Uterus (tissue), 3 donors: ENCODE measurements at regions not wholly inside any gene's neighbourhood (a gene's known extent, or its start where the extent isn't known, plus 50 kb on each side); places are given as distances from the start of the nearest gene placed in this dataset.

Experiments
- DNase-seq, 2 donors: peaks; one replicate each; pipeline ENCODE4 v3.0.0-alpha.2; 2019 to 2020
- H3K27ac ChIP-seq, 2 donors: fragments of 200-600 bp; sonication (generic); 1 replicate in 1 of 2; 2 replicates in 1 of 2; pipeline ENCODE4 v1.5.1; 2016 to 2018
- H3K27me3 ChIP-seq, 2 donors: fragments of 200-600 bp; sonication (generic); one replicate each; pipeline ENCODE4 v1.5.1; 2018 to 2019; ENCODE audit warnings: control low read depth in 1 of 2
- H3K36me3 ChIP-seq, 2 donors: fragments of 200-600 bp; sonication (generic); one replicate each; pipeline ENCODE4 v1.5.1; 2019; ENCODE audit warnings: control low read depth in 1 of 2
- H3K4me1 ChIP-seq, 2 donors: fragments of 200-600 bp; sonication (generic); one replicate each; pipeline ENCODE4 v1.5.1; 2018 to 2019; ENCODE audit warnings: control low read depth in 1 of 2
- H3K4me3 ChIP-seq, 2 donors: fragments of 200-600 bp; sonication (generic); 1 replicate in 1 of 2; 2 replicates in 1 of 2; pipeline ENCODE4 v1.5.1; 2018 to 2019; ENCODE audit warnings: mild to moderate bottlenecking in 1 of 2
- H3K9me3 ChIP-seq, 2 donors: fragments of 200-600 bp; sonication (generic); one replicate each; pipeline ENCODE4 v1.5.1; 2019; ENCODE audit warnings: control low read depth in 1 of 2
- CTCF ChIP-seq, 4 experiments: fragments of 200-600 bp in 2 of 4; fragments of 450-650 bp in 2 of 4; sonication (generic) in 2 of 4; IDR thresholded peaks; one replicate each; pipeline ENCODE4 v1.5.1; 2016 to 2019; ENCODE audit warnings: antibody characterized with exemption in 4 of 4, mild to moderate bottlenecking in 2 of 4, moderate library complexity in 1 of 4
- POLR2A ChIP-seq, 2 donors: fragments of 450-650 bp; IDR thresholded peaks; one replicate each; pipeline ENCODE4 v1.6.1; 2016; ENCODE audit warnings: antibody characterized with exemption in 2 of 2, mild to moderate bottlenecking in 1 of 2, moderate library complexity in 1 of 2
- intact Hi-C: fragments of 100-400 bp; cut with DNase I; formaldehyde crosslinking; loops from one replicate; pipeline ENCODE4 v1.15.1; 2023; ENCODE audit warnings: low total_unique reads
- donor health status: DM: yes; HTN: yes; CAD: no.

GRCh38 chr12:30829876-30830275, 75.1 kb upstream of the CAPRIN2 start:
- Histone ChIP-seq H3K36me3 (no peaks in the 10 kb centered on the region), H3K9me3 (no peaks in the 10 kb centered on the region), H3K27ac (no peak overlapping the region), H3K4me3 (no peak overlapping the region), H3K4me1 (no peaks in the 10 kb centered on the region), H3K27me3 (no peaks in the 10 kb centered on the region)
- intact Hi-C loops = no loop called here
- no peak for TF ChIP-seq CTCF (IDR thresholded peaks at IDR 0.05)
- DNase-seq = no peak

GRCh38 chr12:30828686-30829085, 73.9 kb upstream of the CAPRIN2 start:
- Histone ChIP-seq H3K27ac (no peak overlapping the region), H3K4me3 (no peak overlapping the region), H3K27me3 (no peaks in the 10 kb centered on the region), H3K36me3 (no peaks in the 10 kb centered on the region), H3K9me3 (no peaks in the 10 kb centered on the region), H3K4me1 (no peaks in the 10 kb centered on the region)
- TF ChIP-seq POLR2A (IDR thresholded peaks at IDR 0.05) (no peak), CTCF (IDR thresholded peaks at IDR 0.05) (no peak)
- no peak for DNase-seq
- intact Hi-C loops = no loop called here

- Histone ChIP-seq H3K9me3 (no peaks in the 10 kb centered on the region), H3K27ac (no peak overlapping the region), H3K27me3 (no peaks in the 10 kb centered on the region), H3K4me3 (no peak overlapping the region), H3K4me1 (no peaks in the 10 kb centered on the region), H3K36me3 (no peaks in the 10 kb centered on the region)
- no peak for DNase-seq
- intact Hi-C loops = no loop called here
- TF ChIP-seq POLR2A (IDR thresholded peaks at IDR 0.05) (no peak), CTCF (IDR thresholded peaks at IDR 0.05) (no peak)
Observed at GRCh38 chr12:30827101-30828066, 72.6 kb upstream of the CAPRIN2 start.

- H3K27ac ChIP-seq = no peak overlapping the region
- intact Hi-C loops = no loop called here
- H3K4me1 ChIP-seq = no peaks in the 10 kb centered on the region
- DNase-seq = no peak
- no peaks in the 10 kb centered on the region for H3K27me3 ChIP-seq
- no peak for TF ChIP-seq POLR2A (IDR thresholded peaks at IDR 0.05)
- TF ChIP-seq CTCF (IDR thresholded peaks at IDR 0.05) = no peak
- no peaks in the 10 kb centered on the region for H3K9me3 ChIP-seq
- H3K36me3 ChIP-seq = no peaks in the 10 kb centered on the region
- no peak overlapping the region for H3K4me3 ChIP-seq
Observed at GRCh38 chr12:30826276-30826675, 71.5 kb upstream of the CAPRIN2 start.

GRCh38 chr12:30825341-30825740, 70.6 kb upstream of the CAPRIN2 start:
- DNase-seq = no peak
- no peaks in the 10 kb centered on the region for H3K9me3 ChIP-seq

More at GRCh38 chr12:30825341-30825740, 70.6 kb upstream of the CAPRIN2 start:
- H3K4me1 ChIP-seq = no peaks in the 10 kb centered on the region
- no peak overlapping the region for H3K27ac ChIP-seq
- intact Hi-C loops = no loop called here
- no peaks in the 10 kb centered on the region for H3K27me3 ChIP-seq
- TF ChIP-seq CTCF (IDR thresholded peaks at IDR 0.05) (no peak), POLR2A (IDR thresholded peaks at IDR 0.05) (no peak)
- H3K4me3 ChIP-seq = no peak overlapping the region
- no peaks in the 10 kb centered on the region for H3K36me3 ChIP-seq
